ENCODE measurements at regions not wholly inside any gene's neighbourhood (a gene's known extent, or its start where the extent isn't known, plus 50 kb on each side); places are given as distances from the start of the nearest gene placed in this dataset.

DNA sequence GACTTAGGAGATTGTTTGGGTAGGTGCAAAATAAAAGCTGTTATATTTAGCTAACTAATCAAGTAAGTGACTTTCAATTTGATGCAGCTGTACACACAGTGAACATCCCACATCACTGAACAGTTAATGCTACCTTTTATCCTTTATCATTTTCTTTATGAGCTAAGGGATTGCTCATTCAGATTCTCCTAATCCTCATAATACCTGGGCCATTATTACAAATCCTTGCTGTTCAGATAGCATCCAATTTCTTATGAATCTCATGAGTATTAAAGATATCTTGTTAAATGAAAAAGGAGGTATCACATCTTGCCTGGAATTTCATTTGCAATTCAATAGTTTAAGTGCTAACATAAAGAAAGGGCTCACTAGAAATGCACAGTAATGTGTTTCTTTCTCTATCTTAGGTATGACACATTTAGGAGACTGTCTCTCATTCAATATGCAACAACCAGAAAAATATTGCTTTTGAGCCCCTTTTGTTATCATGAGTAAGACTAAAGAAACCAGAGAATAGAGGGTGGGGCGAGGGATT is 918.5 kb downstream of the CBLN2 start (continued):
- TF ChIP-seq, protein P1, sequence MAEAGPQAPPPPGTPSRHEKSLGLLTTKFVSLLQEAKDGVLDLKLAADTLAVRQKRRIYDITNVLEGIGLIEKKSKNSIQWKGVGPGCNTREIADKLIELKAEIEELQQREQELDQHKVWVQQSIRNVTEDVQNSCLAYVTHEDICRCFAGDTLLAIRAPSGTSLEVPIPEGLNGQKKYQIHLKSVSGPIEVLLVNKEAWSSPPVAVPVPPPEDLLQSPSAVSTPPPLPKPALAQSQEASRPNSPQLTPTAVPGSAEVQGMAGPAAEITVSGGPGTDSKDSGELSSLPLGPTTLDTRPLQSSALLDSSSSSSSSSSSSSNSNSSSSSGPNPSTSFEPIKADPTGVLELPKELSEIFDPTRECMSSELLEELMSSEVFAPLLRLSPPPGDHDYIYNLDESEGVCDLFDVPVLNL (CRISPR knock-in tag; IDR thresholded peaks at IDR 0.05; ENCODE audit: borderline replicate concordance, low read depth): no peak
- TF ChIP-seq, protein P2, sequence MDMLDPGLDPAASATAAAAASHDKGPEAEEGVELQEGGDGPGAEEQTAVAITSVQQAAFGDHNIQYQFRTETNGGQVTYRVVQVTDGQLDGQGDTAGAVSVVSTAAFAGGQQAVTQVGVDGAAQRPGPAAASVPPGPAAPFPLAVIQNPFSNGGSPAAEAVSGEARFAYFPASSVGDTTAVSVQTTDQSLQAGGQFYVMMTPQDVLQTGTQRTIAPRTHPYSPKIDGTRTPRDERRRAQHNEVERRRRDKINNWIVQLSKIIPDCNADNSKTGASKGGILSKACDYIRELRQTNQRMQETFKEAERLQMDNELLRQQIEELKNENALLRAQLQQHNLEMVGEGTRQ (CRISPR knock-in tag; IDR thresholded peaks at IDR 0.05): no peak
- TF ChIP-seq SOX15 (CRISPR knock-in tag; IDR thresholded peaks at IDR 0.05): no peak
- no peak for TF ChIP-seq EMX1 (CRISPR knock-in tag; IDR thresholded peaks at IDR 0.05)
- TF ChIP-seq PRRX2 (CRISPR knock-in tag; IDR thresholded peaks at IDR 0.05): no peak
- no peak for TF ChIP-seq ZNF232 (CRISPR knock-in tag; IDR thresholded peaks at IDR 0.05)
- no peak for TF ChIP-seq TCF7 (CRISPR knock-in tag; IDR thresholded peaks at IDR 0.05; ENCODE audit: low read depth)

DNA sequence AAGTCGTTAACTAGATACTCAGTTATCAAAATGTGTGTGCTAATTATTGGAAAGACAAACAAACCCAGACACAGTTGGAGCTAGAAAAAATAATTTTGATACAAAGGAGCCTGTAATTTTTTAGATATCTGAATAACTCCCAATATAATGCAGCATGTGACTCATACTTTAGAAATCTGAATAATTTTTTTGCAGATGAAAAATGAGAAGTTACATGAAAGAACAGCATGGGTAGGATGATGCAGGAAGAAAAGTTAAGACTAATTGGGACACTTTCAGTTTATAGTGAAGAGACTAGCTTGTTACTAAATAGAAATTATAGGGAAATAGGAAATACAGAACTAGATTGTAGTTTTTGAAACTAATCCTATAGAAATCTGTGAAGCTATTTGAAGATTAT is 945.8 kb downstream of the CBLN2 start:
- ATAC-seq: no peak
- no peak for DNase-seq (ENCODE audit: low spot score)
- no peak overlapping the region for H3K27ac Mint-ChIP-seq
- H3K4me1 Mint-ChIP-seq: no peaks in the 10 kb centered on the region
- ChIA-PET CTCF (no interaction called here), POLR2A (no interaction called here)
- H3K4me3 Mint-ChIP-seq: no peak overlapping the region
- H3K9me3 Mint-ChIP-seq: peaks cover 83% of the 10 kb centered on the region
- no peak for TF ChIP-seq KAT7 (CRISPR knock-in tag; IDR thresholded peaks at IDR 0.05; ENCODE audit: borderline replicate concordance)
- TF ChIP-seq, protein P3, sequence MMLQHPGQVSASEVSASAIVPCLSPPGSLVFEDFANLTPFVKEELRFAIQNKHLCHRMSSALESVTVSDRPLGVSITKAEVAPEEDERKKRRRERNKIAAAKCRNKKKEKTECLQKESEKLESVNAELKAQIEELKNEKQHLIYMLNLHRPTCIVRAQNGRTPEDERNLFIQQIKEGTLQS (CRISPR knock-in tag; conservative IDR thresholded peaks at IDR 0.05): no peak
- TF ChIP-seq, protein P4, sequence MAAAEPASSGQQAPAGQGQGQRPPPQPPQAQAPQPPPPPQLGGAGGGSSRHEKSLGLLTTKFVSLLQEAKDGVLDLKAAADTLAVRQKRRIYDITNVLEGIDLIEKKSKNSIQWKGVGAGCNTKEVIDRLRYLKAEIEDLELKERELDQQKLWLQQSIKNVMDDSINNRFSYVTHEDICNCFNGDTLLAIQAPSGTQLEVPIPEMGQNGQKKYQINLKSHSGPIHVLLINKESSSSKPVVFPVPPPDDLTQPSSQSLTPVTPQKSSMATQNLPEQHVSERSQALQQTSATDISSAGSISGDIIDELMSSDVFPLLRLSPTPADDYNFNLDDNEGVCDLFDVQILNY (CRISPR knock-in tag; IDR thresholded peaks at IDR 0.05): no peak
- no peak for TF ChIP-seq TP53 (CRISPR knock-in tag; IDR thresholded peaks at IDR 0.05)
- no peak for TF ChIP-seq RELA (CRISPR knock-in tag; IDR thresholded peaks at IDR 0.05; ENCODE audit: borderline replicate concordance)
- no peak for TF ChIP-seq ZNF263 (CRISPR knock-in tag; IDR thresholded peaks at IDR 0.05; ENCODE audit: low read depth)
- TF ChIP-seq, protein P5, sequence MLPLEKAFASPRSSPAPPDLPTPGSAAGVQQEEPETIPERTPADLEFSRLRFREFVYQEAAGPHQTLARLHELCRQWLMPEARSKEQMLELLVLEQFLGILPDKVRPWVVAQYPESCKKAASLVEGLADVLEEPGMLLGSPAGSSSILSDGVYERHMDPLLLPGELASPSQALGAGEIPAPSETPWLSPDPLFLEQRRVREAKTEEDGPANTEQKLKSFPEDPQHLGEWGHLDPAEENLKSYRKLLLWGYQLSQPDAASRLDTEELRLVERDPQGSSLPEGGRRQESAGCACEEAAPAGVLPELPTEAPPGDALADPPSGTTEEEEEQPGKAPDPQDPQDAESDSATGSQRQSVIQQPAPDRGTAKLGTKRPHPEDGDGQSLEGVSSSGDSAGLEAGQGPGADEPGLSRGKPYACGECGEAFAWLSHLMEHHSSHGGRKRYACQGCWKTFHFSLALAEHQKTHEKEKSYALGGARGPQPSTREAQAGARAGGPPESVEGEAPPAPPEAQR (CRISPR knock-in tag; IDR thresholded peaks at IDR 0.05): no peak
- no peak for TF ChIP-seq NFE2L1 (CRISPR knock-in tag; IDR thresholded peaks at IDR 0.05)
- no peak for TF ChIP-seq JUN (CRISPR knock-in tag; IDR thresholded peaks at IDR 0.05)
- no peak for TF ChIP-seq NR2C2 (CRISPR knock-in tag; IDR thresholded peaks at IDR 0.05)
- TF ChIP-seq SOX15 (CRISPR knock-in tag; IDR thresholded peaks at IDR 0.05): no peak
- no peak for TF ChIP-seq ZNF232 (CRISPR knock-in tag; IDR thresholded peaks at IDR 0.05)
- TF ChIP-seq ZNF396 (CRISPR knock-in tag; IDR thresholded peaks at IDR 0.05; ENCODE audit: borderline replicate concordance): no peak
- no peak for TF ChIP-seq FOXJ3 (CRISPR knock-in tag; IDR thresholded peaks at IDR 0.05; ENCODE audit: borderline replicate concordance)
- TF ChIP-seq, protein P6, sequence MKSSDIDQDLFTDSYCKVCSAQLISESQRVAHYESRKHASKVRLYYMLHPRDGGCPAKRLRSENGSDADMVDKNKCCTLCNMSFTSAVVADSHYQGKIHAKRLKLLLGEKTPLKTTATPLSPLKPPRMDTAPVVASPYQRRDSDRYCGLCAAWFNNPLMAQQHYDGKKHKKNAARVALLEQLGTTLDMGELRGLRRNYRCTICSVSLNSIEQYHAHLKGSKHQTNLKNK (CRISPR knock-in tag; IDR thresholded peaks at IDR 0.05): no peak
- no peak for TF ChIP-seq ZBTB21 (CRISPR knock-in tag; IDR thresholded peaks at IDR 0.05; ENCODE audit: borderline replicate concordance)
- TF ChIP-seq, protein P1 (CRISPR knock-in tag; IDR thresholded peaks at IDR 0.05; ENCODE audit: borderline replicate concordance, low read depth): no peak
- no peaks in the 10 kb centered on the region; the same call in 1 of the 2 replicates for H3K27me3 Mint-ChIP-seq (ENCODE audit: low read depth)
- peaks cover 46% of the 10 kb centered on the region for H3K36me3 Mint-ChIP-seq
